ENCODE measurements at regions not wholly inside any gene's neighbourhood (a gene's known extent, or its start where the extent isn't known, plus 50 kb on each side); places are given as distances from the start of the nearest gene placed in this dataset.

- no peak for TF ChIP-seq CTCF (IDR thresholded peaks at IDR 0.05)
- TF ChIP-seq POLR2A (IDR thresholded peaks at IDR 0.05) = no peak
- no peak for TF ChIP-seq POLR2AphosphoS5 (IDR thresholded peaks at IDR 0.05)
Measured at GRCh38 chr14:30796707-30797106, 77.7 kb upstream of the COCH start.

Measured in transverse colon (tissue), 4 donors.